ENCODE measurements at regions not wholly inside any gene's neighbourhood (a gene's known extent, or its start where the extent isn't known, plus 50 kb on each side); places are given as distances from the start of the nearest gene placed in this dataset.
"Not testable (repeated sequence)": the region's sequence is repeated elsewhere in the genome, so short reads cannot be mapped to it uniquely, and the experiment has no call there.

DNA sequence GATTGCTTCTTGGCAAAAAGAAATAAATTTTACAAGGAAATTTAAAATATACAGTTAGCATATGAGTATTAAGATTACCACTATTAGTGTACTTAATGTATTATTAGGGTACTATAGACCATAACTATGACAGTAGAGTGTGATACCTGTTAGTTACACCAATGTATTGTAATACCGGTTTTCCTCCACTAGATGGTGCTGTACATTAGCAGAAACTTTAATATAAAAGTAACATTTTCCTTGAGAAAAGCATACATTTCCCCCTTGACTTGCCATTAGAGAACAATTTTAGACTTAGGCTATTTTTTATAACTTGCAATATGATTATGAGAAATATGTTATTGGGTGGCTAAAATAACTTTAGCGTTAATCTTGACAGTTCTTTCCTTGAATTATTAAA, 173.3 kb upstream of the TGIF2LY start:
- H2AFZ ChIP-seq (ENCODE audit: low read depth, low read length); H3K4me2 ChIP-seq (ENCODE audit: low read length); H3K9me3 ChIP-seq (ENCODE audit: low read length); H3F3A ChIP-seq (ENCODE audit: insufficient read depth, low read length, poor library complexity, severe bottlenecking); H3K36me3 ChIP-seq (ENCODE audit: insufficient read depth, low read length); H3K9ac ChIP-seq (ENCODE audit: low read length); H3K27me3 ChIP-seq (ENCODE audit: insufficient read depth, low read depth, low read length); H3K79me2 ChIP-seq (replicated peaks; ENCODE audit: insufficient read depth, low read length); H3K27ac ChIP-seq (ENCODE audit: low read length); H3K9me2 ChIP-seq (ENCODE audit: insufficient read depth, low read length); H4K20me1 ChIP-seq (ENCODE audit: insufficient read depth); H3K4me3 ChIP-seq (ENCODE audit: low read length): not testable (repeated sequence)
- TF ChIP-seq CTCF (IDR thresholded peaks at IDR 0.05; ENCODE audit: poor library complexity, severe bottlenecking): peak; percentile 62
- peak; percentile 70 for TF ChIP-seq SMC3 (conservative IDR thresholded peaks at IDR 0.05; ENCODE audit: poor library complexity)
- TF ChIP-seq RAD21 (conservative IDR thresholded peaks at IDR 0.05): peak; percentile 67

DNA sequence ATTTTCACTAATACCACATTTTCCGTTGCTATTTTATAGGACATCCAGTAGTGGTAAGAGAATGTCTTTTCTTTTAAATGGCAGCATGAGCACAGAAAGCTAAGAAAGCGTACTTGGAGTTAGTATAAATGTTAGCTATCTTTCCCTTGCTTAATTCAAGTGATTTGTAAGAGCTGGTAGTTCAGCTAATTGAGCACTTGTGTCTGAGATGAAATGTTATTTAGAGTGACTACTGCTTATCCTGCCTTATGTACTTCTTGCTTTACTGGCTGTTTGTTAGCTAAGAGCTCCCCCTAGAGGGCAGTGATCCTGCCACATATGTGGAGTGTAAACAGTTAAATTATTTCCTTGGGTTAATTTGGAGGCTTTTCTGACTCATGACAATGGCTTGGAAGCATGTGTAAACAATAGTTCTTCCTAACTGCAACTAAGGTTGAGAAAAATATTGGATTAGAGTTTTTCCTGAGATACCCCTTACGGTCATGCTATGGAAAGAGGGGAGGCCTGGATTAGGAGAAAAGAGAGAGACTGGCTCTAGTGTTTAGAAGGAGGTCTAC, 171.9 kb upstream of the TGIF2LY start:
- H3K4me3 ChIP-seq (ENCODE audit: low read length); H3K36me3 ChIP-seq (ENCODE audit: insufficient read depth, low read length); H3K9ac ChIP-seq (ENCODE audit: low read length); H2AFZ ChIP-seq (ENCODE audit: low read depth, low read length); H3K4me2 ChIP-seq (ENCODE audit: low read length); H3K27me3 ChIP-seq (ENCODE audit: insufficient read depth, low read depth, low read length); H3K27ac ChIP-seq (ENCODE audit: low read length); H3K9me3 ChIP-seq (ENCODE audit: low read length); H3K9me2 ChIP-seq (ENCODE audit: insufficient read depth, low read length); H4K20me1 ChIP-seq (ENCODE audit: insufficient read depth); H3K79me2 ChIP-seq (replicated peaks; ENCODE audit: insufficient read depth, low read length); H3F3A ChIP-seq (ENCODE audit: insufficient read depth, low read length, poor library complexity, severe bottlenecking): not testable (repeated sequence)

DNA sequence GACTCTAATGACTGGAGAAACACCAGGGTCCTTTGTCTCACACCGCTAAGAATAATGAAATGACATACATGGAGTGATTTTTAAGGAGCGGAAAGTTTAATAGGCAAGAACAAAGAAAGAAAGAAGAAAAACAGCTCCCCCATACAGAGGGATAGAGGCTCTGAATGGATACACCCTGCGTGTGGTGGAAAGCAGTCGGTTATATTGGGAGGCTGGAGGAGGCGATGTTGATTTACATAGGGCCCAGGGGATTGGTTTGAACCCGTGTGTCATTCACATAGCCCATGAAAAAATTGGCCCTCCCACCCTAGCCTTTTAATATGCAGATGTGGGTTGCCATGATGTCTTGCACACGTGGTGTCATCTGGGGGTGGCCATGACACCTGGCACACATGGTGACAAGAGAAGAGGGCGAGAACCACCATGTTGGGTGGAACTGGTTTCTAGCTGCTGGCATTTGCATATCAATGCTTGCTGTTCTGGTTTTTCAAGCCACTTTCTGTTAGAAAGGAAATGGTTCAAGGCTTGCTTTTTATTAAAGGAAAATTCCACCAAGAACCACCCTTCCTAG, 168.5 kb upstream of the TGIF2LY start:
- H3K27me3 ChIP-seq (ENCODE audit: insufficient read depth, low read depth, low read length); H4K20me1 ChIP-seq (ENCODE audit: insufficient read depth); H3K4me2 ChIP-seq (ENCODE audit: low read length); H3K79me2 ChIP-seq (replicated peaks; ENCODE audit: insufficient read depth, low read length); H3K36me3 ChIP-seq (ENCODE audit: insufficient read depth, low read length); H2AFZ ChIP-seq (ENCODE audit: low read depth, low read length); H3K9ac ChIP-seq (ENCODE audit: low read length); H3K4me3 ChIP-seq (ENCODE audit: low read length); H3K9me2 ChIP-seq (ENCODE audit: insufficient read depth, low read length); H3K27ac ChIP-seq (ENCODE audit: low read length); H3F3A ChIP-seq (ENCODE audit: insufficient read depth, low read length, poor library complexity, severe bottlenecking); H3K9me3 ChIP-seq (ENCODE audit: low read length): not testable (repeated sequence)
